Brain microvascular endothelial cell (primary cell): ENCODE measurements at regions not wholly inside any gene's neighbourhood (a gene's known extent, or its start where the extent isn't known, plus 50 kb on each side); places are given as distances from the start of the nearest gene placed in this dataset.
A peak's percentile ranks its signal among the peaks of the same experiment; 100 is the strongest.

ENCODE experiments used
- DNase-seq: peaks from one replicate; pipeline ENCODE4 v3.0.0-alpha.2; 2020
- H3K27ac ChIP-seq: fragments of 250-450 bp; sonication (Bioruptor Pico); 2 replicates; pipeline ENCODE4 v1.5.1; 2020; ENCODE audit warnings: mild to moderate bottlenecking, moderate library complexity
- H3K27me3 ChIP-seq: fragments of 250-450 bp; sonication (Bioruptor Pico); replicated peaks from 2 replicates; pipeline ENCODE4 v1.5.1; 2020; ENCODE audit warnings: mild to moderate bottlenecking
- H3K36me3 ChIP-seq: fragments of 250-450 bp; sonication (Bioruptor Pico); replicated peaks from 2 replicates; pipeline ENCODE4 v1.5.1; 2020; ENCODE audit warnings: mild to moderate bottlenecking
- H3K4me3 ChIP-seq: 2 replicates; pipeline ENCODE4 v1.5.1; 2011; ENCODE audit warnings: low read depth, mild to moderate bottlenecking, control low read depth, low read length, moderate library complexity
- CTCF ChIP-seq: IDR thresholded peaks from 2 replicates; pipeline ENCODE4 v1.5.1; 2011; ENCODE audit warnings: low read depth, mild to moderate bottlenecking, moderate library complexity, low read length, control low read depth, inconsistent platforms; ENCODE audit errors: missing control alignments
- in situ Hi-C: cut with HindIII; loops from 2 replicates; pipeline ENCODE4 v1.10.0; 2017; ENCODE audit warnings: low sequenced_read_pairs, low pct_ligation_motif_present

GRCh38 chr21:26776310-26777021 lies 68.7 kb downstream of the ADAMTS1 start:
- no peaks in the 10 kb centered on the region for H3K36me3 ChIP-seq
- no peaks in the 10 kb centered on the region for H3K27me3 ChIP-seq
- DNase-seq, result peak; percentile 72
- H3K4me3 ChIP-seq, result no peak overlapping the region
- in situ Hi-C loops, result no loop called here
- peak overlapping the region; percentile 46 for H3K27ac ChIP-seq
- TF ChIP-seq CTCF, result no peak

- DNase-seq, result no peak
- in situ Hi-C loops, result no loop called here
- Histone ChIP-seq H3K4me3 (no peak overlapping the region), H3K27me3 (no peaks in the 10 kb centered on the region), H3K36me3 (no peaks in the 10 kb centered on the region), H3K27ac (no peak overlapping the region)
- TF ChIP-seq CTCF, result no peak
Observed at GRCh38 chr21:26773058-26773457, 72.2 kb downstream of the ADAMTS1 start.

- H3K27me3 ChIP-seq, result no peaks in the 10 kb centered on the region
- peak; percentile 44 for TF ChIP-seq CTCF
- in situ Hi-C loops, result no loop called here
- no peak overlapping the region for H3K27ac ChIP-seq
- no peaks in the 10 kb centered on the region for H3K36me3 ChIP-seq
- H3K4me3 ChIP-seq, result no peak overlapping the region
- DNase-seq, result peak; percentile 49
Observed at GRCh38 chr21:26769613-26770188, 75.5 kb downstream of the ADAMTS1 start.

GRCh38 chr21:26766826-26767325 lies 78.3 kb downstream of the ADAMTS1 start:
- in situ Hi-C loops, result no loop called here
- Histone ChIP-seq H3K27me3 (no peaks in the 10 kb centered on the region), H3K27ac (no peak overlapping the region), H3K4me3 (no peak overlapping the region), H3K36me3 (no peaks in the 10 kb centered on the region)
- DNase-seq, result no peak
- no peak for TF ChIP-seq CTCF

- DNase-seq, result no peak
- TF ChIP-seq CTCF, result no peak
- Histone ChIP-seq H3K27ac (no peak overlapping the region), H3K36me3 (no peaks in the 10 kb centered on the region), H3K27me3 (no peaks in the 10 kb centered on the region), H3K4me3 (no peak overlapping the region)
- in situ Hi-C loops, result no loop called here
Observed at GRCh38 chr21:26761174-26761915, 83.9 kb downstream of the ADAMTS1 start.
